Right renal cortex interstitium (tissue), 3 donors: ENCODE measurements at regions not wholly inside any gene's neighbourhood (a gene's known extent, or its start where the extent isn't known, plus 50 kb on each side); places are given as distances from the start of the nearest gene placed in this dataset.
"Not testable (repeated sequence)": the region's sequence is repeated elsewhere in the genome, so short reads cannot be mapped to it uniquely, and the experiment has no call there.

ENCODE experiments used
- DNase-seq, 3 donors: peaks; one replicate each; pipeline ENCODE4 v3.0.0-alpha.2; 2013; ENCODE audit warnings: low read depth in 3 of 3, low spot score in 2 of 3

DNA sequence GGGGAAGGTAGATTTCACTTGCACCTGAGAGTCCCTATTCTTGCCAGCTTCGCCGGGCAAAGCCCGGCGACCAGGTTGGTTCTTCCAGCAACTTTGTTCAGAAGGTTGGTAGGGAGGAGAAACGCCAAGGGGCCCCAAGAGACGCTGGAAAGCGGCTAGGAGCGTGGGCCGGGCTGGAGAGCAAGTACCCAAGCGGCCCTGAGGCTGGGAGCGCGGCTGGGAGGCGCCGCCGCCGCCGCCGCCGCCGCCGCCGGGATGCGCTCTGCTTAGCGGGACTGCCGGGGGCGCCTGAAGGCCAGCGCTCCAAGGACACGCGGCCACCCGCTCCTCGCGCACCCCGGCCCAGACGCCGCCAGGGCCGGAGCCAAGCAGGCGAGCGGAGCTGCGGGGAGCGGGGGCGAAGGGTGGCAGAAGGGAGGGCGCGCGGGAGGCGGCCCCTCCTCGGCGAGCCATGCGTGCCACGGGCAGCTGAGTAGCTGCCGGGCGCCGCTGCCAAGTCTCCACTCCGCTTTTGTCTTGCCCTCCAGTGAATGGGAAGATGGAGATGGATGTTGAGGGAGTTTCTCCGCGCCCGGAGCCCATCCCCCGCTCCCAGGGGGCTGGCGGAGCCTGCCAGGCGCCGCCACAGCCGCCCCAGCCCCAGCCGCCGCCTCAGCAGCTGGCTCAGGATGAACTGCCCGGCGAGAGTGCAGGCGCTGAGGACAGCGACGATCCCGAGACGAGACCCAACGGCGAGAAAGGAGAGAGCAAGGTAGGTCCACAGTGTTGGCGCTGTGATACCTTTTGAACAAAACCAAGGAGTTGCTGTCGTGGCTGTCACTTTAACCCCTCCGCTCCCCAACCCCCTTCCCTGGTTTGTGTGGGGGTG lies 227.4 kb upstream of the AZI2 start:
- DNase-seq = peak in 2 of 3 donors; percentile 19 to 32

DNA sequence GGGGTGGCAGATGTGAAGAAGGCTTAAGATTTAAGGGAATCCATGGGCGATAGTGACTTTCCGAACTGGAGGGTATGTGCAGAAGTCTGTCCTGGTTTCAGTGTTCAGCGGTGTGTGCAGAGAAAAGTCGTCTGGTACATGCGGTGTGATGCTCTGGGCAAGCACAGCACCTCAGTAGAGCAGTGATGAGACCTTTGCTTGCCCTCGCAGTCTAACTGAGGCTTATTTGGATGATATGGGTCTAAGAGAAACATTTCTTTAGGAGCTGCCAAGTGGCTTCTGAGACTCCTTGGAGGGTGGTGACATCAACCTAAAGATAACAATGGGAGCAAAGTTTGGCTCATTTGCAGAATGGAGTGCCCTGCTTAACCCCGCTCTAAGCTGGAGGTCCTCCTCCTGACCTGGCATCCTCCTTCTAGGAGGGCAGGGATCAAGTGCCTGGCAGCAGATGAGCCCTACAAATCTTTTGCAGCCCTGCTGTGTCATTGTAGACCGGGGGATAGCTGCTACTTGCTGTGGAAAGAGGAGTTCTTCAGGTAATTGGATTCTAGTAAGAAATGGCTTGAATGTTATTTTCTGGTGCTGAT lies 228.1 kb upstream of the AZI2 start:
- DNase-seq = peak in 1 of 3 donors; percentile 4

DNA sequence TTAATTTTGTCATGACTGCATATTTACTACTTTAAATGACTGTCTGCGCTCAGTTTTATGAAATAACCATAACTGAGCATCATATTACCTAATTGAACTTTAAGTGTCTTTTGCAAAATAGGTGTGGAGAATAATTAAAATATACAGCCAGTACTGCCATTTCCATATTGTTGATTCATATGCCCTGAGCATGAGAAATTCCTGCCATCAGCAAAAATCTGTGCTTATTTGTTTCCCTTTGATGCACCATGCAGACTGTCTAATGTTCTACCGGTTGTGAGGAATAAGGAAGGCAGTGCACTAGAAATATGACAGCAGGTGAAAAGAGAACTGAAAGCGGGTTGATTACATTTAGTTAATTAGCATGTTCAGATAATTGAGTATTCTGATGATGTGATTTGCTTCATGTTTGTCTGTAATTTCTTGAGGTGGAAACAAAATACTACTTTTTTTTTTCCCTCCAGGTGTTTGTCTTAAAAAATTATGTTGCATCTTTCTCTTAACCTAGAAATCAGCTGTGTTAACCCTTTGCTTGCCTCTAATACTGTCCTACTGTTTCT lies 229.4 kb upstream of the AZI2 start:
- no peak for DNase-seq

DNA sequence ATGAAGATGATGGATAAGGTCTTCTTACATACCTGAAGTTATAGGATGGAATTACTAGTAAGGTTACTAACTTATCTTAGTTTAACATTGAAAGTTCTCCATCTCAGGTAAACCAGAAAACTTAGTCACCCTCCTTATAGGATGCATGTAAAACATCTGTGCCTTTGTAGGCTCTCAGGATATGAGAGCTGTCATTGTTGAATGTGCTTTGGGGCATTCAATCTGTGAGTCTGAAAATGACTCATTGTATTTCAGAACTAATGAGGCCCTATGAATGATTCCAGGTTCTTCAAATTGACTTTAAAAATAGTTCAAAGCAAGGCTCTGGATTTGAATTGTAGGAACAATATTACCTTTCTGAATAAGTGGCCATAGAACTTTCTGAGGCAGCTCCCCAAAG lies 237.7 kb upstream of the AZI2 start:
- no peak for DNase-seq

DNA sequence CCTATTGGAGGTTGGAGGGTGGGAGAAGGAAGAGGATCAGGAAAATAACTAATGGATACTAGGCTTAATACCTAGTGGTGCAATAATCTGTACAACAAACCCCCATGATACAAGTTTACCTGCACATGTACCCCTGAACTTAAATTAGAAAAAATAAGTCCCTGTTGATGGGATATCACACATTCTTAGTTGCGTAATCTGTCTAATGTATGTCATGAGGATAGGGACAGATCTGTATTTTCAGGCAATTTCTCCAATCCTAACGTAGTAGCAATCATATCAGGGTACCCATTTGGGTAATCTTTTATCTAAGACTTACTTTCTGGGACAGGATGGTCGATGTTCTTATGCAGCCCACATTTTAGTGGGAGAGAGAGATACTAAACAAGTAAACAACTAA lies 239.1 kb upstream of the AZI2 start:
- DNase-seq = no peak

DNA sequence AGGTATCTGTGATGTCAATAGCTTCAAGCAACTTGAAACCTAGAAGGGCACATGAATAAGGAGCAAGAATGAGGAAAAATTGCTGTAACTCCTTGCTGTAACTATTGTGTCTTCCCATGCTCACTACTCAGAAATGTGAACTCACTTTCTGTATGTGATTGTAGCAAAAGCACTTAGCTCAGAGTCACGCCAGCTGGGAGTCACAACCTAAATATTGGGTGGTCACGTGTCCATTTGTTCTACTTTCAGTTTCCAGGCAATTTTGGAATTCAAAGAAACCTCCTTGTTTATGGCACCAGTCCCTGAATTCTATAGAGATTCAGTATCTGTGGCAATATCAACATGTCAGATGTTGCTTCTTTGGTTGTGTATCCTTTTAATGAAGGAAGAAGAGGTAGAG lies 241.6 kb upstream of the AZI2 start:
- DNase-seq = no peak

DNA sequence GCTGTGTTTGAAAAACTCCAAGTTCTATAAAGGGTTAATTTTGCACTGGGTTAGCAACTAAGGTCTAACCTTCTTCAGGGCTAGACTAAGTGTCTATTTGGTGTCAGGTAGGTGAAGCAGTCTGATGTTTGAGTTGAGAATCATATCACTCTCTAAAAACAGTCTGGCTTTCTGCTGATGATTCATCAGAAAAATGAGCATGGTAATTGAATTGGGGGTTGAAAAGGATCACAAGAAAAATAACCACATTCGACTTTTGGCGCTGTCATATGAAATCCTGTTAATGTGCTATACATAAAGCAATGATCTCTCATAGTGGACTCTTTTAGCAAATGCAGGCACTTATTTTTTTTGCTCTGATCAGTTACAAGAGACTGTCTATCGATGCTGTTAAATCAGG lies 242.2 kb upstream of the AZI2 start:
- DNase-seq = no peak

DNA sequence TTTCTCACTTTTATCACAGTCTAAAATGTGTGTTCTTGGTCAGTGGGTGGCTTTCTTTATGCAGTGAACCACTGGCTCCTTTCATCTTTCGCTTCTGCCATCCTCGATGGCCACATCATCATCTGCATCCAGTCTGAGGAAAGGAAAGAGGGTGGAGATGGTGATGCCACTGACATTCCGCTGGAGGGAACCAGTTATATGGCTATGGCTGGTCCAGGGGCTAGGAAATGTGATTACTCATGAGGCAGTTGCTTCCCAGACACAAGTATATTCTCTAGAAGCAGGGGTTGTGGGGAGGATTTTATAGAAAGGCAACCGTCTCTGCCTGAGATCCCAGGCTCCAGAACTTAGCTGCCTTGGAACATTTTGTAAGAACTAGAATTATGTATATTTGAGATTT lies 246.7 kb upstream of the AZI2 start:
- DNase-seq = no peak

DNA sequence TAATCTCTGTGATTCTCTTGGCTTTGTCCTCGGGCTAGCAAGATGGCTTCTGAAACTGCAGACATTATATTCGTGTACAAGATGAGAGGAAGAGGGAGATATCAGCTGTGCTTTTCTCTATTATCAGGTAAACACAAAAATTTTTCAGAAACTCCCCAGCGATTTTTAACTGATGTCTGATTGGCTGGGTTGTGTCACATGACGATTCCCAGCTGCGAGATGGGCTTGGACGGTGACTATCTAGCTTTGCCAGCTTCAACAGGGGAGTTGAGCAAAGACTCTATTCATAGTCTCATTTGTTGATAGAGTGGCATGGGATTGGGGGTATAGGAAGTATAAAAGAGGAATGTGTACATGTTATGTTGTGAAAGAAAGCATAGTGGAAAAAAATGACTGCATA lies 248.8 kb upstream of the AZI2 start:
- no peak for DNase-seq

DNA sequence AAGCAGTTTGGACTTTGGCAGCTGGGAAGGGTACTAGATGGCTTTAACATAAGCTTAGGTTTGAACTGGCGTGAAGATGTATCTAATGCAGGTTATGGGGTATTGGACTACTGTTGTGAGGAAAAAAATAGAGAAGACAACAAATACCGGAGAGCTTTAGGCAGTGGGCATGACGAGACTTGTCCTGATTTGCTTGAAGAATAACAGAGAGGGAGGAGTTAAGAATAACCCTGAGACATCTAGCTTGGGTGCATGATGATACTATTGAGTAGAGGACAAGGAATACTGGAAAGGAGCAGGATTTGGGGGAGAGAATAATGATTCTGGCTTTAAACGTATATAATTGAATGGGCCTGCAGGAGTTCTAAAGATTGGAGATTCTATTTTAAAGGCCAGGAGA lies 249.5 kb upstream of the AZI2 start:
- no peak for DNase-seq

DNA sequence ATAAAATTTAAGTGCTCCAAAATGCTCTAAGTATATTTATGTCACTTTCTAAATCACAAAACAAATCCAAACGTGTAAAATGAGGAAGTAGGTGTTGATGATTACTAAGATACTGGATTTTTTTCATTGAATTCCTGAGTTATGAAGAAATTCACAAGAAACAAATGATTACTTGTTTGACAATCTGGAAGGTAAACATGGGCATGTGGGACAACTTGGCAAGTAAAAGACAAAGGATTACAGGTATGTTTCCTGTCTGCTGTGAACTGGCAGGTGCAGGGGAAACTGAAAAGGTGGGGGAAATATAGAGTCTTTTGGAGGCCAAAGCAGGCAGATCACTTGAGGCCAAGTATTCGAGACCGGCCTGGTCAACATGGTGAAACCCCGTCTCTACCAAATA lies 252.7 kb upstream of the AZI2 start:
- DNase-seq = no peak

DNA sequence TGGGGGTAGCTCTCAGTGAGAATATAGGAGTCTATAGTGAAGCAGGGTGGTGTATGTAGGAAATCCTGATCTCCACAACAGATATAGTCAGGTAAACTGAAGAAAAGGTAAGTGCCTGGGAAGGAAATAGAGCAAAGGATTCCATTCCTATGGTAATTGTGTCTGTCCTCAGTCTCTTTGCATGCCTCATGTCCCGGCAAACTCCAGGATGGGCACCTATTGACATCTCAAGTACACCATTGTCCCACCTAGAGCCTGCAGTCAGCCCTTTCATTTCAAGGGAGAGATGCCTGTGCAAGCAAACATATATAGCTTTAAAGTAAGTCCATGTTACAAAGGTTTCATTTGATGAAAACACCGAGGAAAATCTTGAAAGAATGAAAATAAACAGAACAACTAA lies 257.7 kb upstream of the AZI2 start:
- no peak for DNase-seq

DNA sequence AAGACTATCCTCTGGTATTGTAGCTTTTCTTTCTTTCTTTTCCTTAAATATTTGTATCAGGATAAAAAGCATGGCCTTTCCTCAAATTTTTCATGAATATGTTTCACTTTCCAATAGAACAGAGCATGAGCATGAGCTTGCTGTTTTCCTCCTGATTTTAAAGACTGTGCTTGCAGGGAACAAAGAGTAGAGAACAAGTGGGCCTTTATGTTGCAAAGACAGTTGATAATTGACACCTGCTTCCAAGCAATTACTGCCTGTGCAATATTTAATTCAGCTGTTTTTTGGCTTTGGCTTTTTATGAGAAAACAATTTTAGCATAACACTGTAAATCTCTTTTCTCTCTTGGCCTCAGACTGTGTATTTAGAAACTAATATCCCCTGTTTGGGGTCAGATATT lies 263.6 kb upstream of the AZI2 start:
- DNase-seq = no peak

DNA sequence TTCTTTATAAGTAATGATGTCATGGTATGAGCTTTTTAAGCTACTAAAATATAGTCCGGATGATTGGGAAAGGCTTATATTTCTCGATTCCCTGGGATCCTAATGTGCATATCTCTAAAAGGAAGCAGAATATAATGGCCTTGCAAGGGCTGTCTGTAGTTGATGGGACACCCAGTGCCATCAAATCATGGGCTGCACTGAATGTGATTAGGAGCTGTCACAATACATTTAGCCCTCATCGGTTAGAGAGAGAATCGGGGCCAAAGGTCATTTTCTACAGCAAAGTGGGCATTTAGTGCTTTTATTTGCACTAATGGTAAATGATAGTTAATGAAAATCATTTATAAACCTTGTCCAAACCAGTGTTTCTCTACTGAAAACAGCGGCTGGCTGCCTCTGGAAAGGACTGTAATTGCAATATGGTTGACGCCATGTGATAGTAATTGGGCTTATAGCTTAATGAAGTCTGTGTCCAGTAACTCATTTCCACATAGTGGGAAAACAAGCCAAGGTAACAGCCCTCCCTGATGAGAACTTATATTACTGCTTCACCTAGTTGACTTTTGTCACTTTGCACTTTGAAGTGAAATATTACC lies 265.0 kb upstream of the AZI2 start:
- no peak for DNase-seq

DNA sequence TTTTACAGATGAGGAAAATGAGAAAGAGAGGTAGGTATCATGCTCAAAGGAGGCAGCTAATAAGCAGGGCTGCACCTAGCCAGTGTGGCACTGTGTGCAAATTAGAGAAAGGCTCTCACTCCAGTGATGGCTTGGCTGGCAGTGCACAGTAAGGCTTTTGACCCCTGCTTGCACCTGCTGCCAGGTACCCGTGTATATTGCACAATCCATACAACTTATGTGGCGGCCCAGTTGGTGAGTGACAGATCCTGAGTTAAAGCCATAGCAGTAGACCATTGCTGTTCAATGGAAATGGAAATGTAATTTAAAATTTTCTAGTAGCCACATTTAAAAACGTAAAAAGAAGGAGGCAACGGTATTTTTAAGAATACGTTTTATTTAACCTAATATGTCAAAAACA lies 266.4 kb upstream of the AZI2 start:
- no peak for DNase-seq

DNA sequence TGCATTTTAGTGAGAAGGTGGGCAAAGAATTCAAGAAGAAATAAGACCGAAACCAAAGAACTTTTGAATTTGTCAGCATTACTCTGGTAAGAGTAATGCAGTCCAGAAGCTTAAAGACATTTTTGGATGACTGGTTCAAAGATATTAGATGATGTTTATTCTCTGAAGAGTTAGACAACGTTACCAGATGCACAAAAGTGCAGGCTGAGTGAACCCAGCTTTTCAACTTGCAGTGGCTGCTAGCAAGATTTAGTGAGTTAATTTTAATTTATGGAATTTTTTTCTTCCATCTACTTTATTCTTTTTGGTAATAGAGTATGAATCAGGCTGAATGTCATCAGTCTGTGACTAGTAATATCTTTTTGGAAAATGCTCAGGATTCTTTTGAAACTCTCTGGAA lies 267.3 kb upstream of the AZI2 start:
- DNase-seq = no peak

DNA sequence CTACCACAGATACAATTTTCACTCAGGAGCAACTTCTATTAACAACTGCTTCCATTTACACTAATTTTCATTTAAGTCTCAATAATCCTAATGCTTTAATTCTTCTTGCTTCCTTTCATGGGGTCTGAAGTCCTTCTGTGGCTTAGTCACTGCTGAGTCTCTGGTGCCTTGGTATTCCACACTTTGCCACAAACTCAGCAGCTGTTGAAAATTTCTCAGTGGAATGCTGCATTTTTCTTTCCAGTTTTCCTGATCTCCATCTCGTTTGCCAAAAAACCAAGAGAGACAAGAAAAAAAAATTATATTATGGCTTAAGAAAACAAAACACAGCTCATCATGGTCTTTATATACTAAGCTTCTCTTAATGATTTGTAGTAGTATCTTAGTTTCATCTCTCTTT lies 269.2 kb upstream of the AZI2 start:
- DNase-seq = no peak

DNA sequence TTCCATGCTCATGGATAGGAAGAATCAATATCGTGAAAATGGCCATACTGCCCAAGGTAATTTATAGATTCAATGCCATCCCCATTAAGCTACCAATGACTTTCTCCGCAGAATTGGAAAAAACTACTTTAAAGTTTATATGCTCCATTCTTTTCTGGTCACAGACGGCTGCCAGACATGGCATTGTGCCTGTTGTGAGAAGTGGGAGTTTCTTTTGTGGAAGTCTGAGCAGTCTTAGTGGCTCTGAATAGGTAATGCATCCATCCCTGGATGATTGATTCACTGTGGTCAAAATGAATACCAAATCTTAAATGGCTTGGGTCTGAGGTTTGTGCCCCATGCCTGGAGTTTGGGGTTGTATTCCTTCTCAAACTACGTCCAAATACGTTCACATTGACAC lies 274.5 kb upstream of the AZI2 start:
- DNase-seq = no peak

DNA sequence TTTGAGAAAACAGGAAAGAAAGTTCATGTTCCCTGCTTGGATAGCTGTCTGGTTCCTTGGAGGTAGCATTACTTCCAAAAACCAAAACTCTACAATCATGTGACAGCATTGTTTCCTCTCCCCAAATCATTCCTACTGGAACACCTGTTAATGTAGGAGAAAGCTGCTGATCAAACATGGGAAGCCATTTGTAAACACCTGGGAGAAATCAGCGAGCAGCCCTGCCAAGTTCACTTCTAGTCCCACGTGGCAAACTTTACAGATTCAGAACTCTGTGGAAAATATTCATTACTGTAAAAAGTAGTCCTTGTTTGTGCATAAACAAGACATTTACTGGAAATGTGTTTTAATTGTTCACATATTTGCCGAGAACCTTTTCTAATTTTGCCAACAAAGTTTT lies 275.5 kb upstream of the AZI2 start:
- DNase-seq = no peak

DNA sequence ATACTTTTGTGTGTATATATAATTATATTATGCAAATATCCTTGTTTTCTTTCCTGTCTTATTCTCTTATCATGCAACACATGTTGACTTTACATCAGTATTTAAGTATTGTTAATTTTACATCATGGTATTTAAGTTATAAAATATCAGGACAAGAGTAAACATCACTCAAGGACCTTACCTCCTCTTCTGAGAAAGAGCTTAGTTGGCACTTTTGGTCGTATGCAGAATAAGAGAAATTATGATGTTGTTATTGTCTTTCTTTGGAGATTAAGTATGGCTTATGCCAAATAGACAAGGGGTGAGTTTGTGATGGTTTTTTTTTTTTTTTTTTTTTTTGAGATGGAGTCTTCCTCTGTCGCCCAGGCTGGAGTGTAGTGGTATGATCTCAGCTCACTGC lies 279.2 kb upstream of the AZI2 start:
- not testable (repeated sequence) for DNase-seq

DNA sequence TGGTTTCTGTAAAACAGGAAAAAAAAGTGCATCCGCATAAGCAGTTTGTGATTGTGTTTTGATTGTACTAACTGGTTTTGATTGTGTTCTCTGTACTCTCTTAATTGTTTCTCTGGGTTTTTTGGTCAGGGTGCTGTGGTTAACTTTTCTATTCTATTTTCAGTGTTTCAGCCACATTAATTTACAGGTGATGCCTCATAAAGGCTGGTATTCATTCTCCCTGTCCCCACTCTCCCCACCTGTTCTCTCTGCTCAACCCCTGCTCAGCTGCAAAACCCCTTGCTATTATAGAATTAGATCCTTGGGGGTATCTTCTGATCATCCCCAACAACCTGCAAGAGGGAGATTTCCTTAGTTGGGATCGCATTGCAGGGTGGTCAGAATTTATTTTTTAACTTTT lies 285.4 kb upstream of the AZI2 start:
- no peak for DNase-seq

DNA sequence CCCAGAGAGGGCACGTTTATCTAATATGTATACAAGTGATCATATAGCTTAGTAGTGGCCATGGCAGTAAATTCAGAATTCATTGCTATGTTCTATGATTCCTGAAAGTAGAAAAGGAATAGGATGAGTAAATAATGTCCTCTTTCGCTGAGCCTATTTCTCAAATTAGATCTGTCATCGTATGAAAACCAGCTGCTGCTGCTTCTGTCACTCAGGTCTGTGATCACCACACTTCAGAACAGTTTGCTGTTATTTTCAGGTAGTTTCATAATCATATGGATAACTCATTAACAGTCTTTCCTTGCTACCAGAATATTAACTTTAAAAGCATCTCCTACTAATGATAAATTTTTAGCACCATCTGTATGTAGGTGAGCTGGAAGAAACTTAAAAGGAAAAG lies 289.1 kb upstream of the AZI2 start:
- no peak for DNase-seq
